HCT116 (cell line): ENCODE measurements at regions not wholly inside any gene's neighbourhood (a gene's known extent, or its start where the extent isn't known, plus 50 kb on each side); places are given as distances from the start of the nearest gene placed in this dataset.

Experiments used
- ATAC-seq: fragments of 200-7000 bp; cut with Tn5 transposase; 2 replicates; pipeline ENCODE4 v1.9.1; 2020; ENCODE audit warnings: mild to moderate bottlenecking, moderate library complexity
- BruUV-seq: library from RNA; stranded (reverse); fragments of 400-500 nt; replicated peaks from 2 replicates; lab custom pipeline; 2021; lab: Mats Ljungman, UMichigan
- CTCF ChIA-PET: fragments of 300-600 bp; sonication (Branson Sonifier 250); formaldehyde crosslinking; loops from one replicate; lab custom pipeline; 2021; ENCODE audit warnings: antibody characterized with exemption; lab: Charles Lee
- POLR2A ChIA-PET: fragments of 300-600, 350-600 bp; sonication (Branson Sonifier 250); formaldehyde crosslinking; loops from one replicate; lab custom pipeline; 2021; ENCODE audit warnings: antibody characterized with exemption; lab: Charles Lee
- RAD21 ChIA-PET, 2 experiments: fragments of 300-600 bp; sonication (Branson Sonifier 250); formaldehyde crosslinking; loops; one replicate each; lab custom pipeline; 2023; ENCODE audit warnings: low total read pairs in 2 of 2; ENCODE audit not compliant: uncharacterized antibody in 2 of 2, unreplicated experiment in 2 of 2, low non-redundant PET in 1 of 2; lab: Charles Lee
- DNase-seq: peaks from one replicate; pipeline ENCODE4 v3.0.0-alpha.2; 2010; ENCODE audit warnings: low read depth, low spot score
- H2AFZ ChIP-seq: fragments of 200-600 bp; shearing (Covaris generic), sonication (generic); 2 replicates; pipeline ENCODE4 v1.6.1; 2017; ENCODE audit warnings: low read depth, mixed run types, mixed read lengths, antibody characterized with exemption, low read length; ENCODE audit not compliant: poor library complexity, severe bottlenecking
- H3K27ac ChIP-seq: 2 replicates; pipeline ENCODE4 v1.5.1; 2012; ENCODE audit warnings: low read depth, low read length
- H3K27me3 ChIP-seq: fragments of 200-600 bp; sonication (generic); 2 replicates; pipeline ENCODE4 v1.6.1; 2016; ENCODE audit warnings: mixed run types, low read length, mixed read lengths; ENCODE audit not compliant: insufficient read depth
- H3K36me3 ChIP-seq, 2 experiments: fragments of 200-500 bp in 1 of 2; fragments of 200-600 bp in 1 of 2; sonication (Bioruptor generic) in 1 of 2; sonication (generic) in 1 of 2; 2 replicates each; pipeline versions ENCODE4 v1.5.1 to v1.6.1; 2014 to 2016; ENCODE audit warnings: low read length in 2 of 2, inconsistent platforms in 1 of 2, mixed read lengths in 1 of 2, mixed run types in 1 of 2; ENCODE audit not compliant: insufficient read depth in 2 of 2, control insufficient read depth in 1 of 2
- H3K4me1 ChIP-seq, 2 experiments: fragments of 200-600 bp in 1 of 2; sonication (generic) in 1 of 2; 2 replicates each; pipeline versions ENCODE4 v1.5.1 to v1.6.1; 2012 to 2017; ENCODE audit warnings: low read length in 2 of 2, inconsistent platforms in 1 of 2, mild to moderate bottlenecking in 1 of 2, mixed read lengths in 1 of 2, mixed run types in 1 of 2, moderate library complexity in 1 of 2; ENCODE audit not compliant: insufficient read depth in 2 of 2, control insufficient read depth in 1 of 2
- H3K4me2 ChIP-seq: fragments of 200-600 bp; sonication (generic); 2 replicates; pipeline ENCODE4 v1.6.1; 2017; ENCODE audit warnings: mixed run types, low read length, mixed read lengths
- H3K4me3 ChIP-seq, 2 experiments: fragments of 200-600 bp in 1 of 2; sonication (generic) in 1 of 2; replicated peaks in 1 of 2; 2 replicates each; pipeline ENCODE4 v1.5.1; 2011 to 2016; ENCODE audit warnings: low read length in 2 of 2, control low read depth in 1 of 2, low read depth in 1 of 2, mild to moderate bottlenecking in 1 of 2, mixed read lengths in 1 of 2, mixed run types in 1 of 2
- H3K79me2 ChIP-seq: fragments of 200-600 bp; sonication (generic); 2 replicates; pipeline ENCODE4 v1.6.1; 2017; ENCODE audit warnings: mild to moderate bottlenecking, mixed run types, low read length, moderate library complexity, mixed read lengths; ENCODE audit not compliant: insufficient read depth
- H3K9ac ChIP-seq: fragments of 200-600 bp; sonication (generic); 2 replicates; pipeline ENCODE4 v1.6.1; 2016; ENCODE audit warnings: low read length, mixed read lengths
- H3K9me2 ChIP-seq: fragments of 200-600 bp; sonication (generic), shearing (Covaris generic); 2 replicates; pipeline ENCODE4 v1.6.1; 2017; ENCODE audit warnings: mixed run types, mild to moderate bottlenecking, moderate library complexity; ENCODE audit not compliant: insufficient read depth
- H3K9me3 ChIP-seq, 2 experiments: fragments of 200-500 bp in 1 of 2; fragments of 200-600 bp in 1 of 2; sonication (Bioruptor generic) in 1 of 2; sonication (generic) in 1 of 2; 2 replicates each; pipeline ENCODE4 v1.6.1; 2014 to 2017; ENCODE audit warnings: low read length in 2 of 2, mixed read lengths in 2 of 2, inconsistent platforms in 1 of 2, low read depth in 1 of 2, mild to moderate bottlenecking in 1 of 2, mixed run types in 1 of 2, moderate library complexity in 1 of 2; ENCODE audit not compliant: control insufficient read depth in 1 of 2, insufficient read depth in 1 of 2
- H4K20me1 ChIP-seq: fragments of 200-600 bp; sonication (generic), shearing (Covaris generic); 2 replicates; pipeline ENCODE4 v1.6.1; 2017; ENCODE audit warnings: mixed run types, mild to moderate bottlenecking, moderate library complexity; ENCODE audit not compliant: insufficient read depth
- CBX3 ChIP-seq: IDR thresholded peaks from 2 replicates; pipeline ENCODE4 v1.6.1; 2012; ENCODE audit warnings: low read depth
- CEBPB ChIP-seq: IDR thresholded peaks from 2 replicates; pipeline ENCODE4 v1.6.1; 2012; ENCODE audit warnings: low read depth
- CTCF ChIP-seq, 3 experiments: fragments of 200-600 bp in 1 of 3; sonication (generic) in 1 of 3; IDR thresholded peaks in 2 of 3; conservative IDR thresholded peaks in 1 of 3; 2 replicates each; pipeline ENCODE4 v1.5.1; 2012 to 2017; ENCODE audit warnings: low read depth in 2 of 3, low read length in 2 of 3, antibody characterized with exemption in 1 of 3, borderline replicate concordance in 1 of 3, control low read depth in 1 of 3, mild to moderate bottlenecking in 1 of 3, mixed read lengths in 1 of 3, mixed run types in 1 of 3, moderate library complexity in 1 of 3; ENCODE audit not compliant: insufficient read depth in 1 of 3
- ELF1 ChIP-seq: IDR thresholded peaks from 2 replicates; pipeline ENCODE4 v1.6.1; 2012; ENCODE audit warnings: low read depth, borderline replicate concordance
- EZH2phosphoT487 ChIP-seq: fragments of 200-600 bp; IDR thresholded peaks from 2 replicates; pipeline ENCODE4 v1.6.1; 2018; ENCODE audit warnings: antibody characterized with exemption, borderline replicate concordance
- POLR2AphosphoS5 ChIP-seq: IDR thresholded peaks from 2 replicates; pipeline ENCODE4 v1.6.1; 2011; ENCODE audit warnings: mild to moderate bottlenecking, low read depth, low read length, moderate library complexity
- REST ChIP-seq: IDR thresholded peaks from 2 replicates; pipeline ENCODE4 v1.6.1; 2012; ENCODE audit warnings: low read depth
- SIN3A ChIP-seq: IDR thresholded peaks from 2 replicates; pipeline ENCODE4 v1.6.1; 2012; ENCODE audit warnings: low read depth
- SP1 ChIP-seq: IDR thresholded peaks from 2 replicates; pipeline ENCODE4 v1.6.1; 2012; ENCODE audit warnings: low read depth
- SRF ChIP-seq: IDR thresholded peaks from 2 replicates; pipeline ENCODE4 v1.6.1; 2012; ENCODE audit warnings: low read depth
- TCF7L2 ChIP-seq: IDR thresholded peaks from 2 replicates; pipeline ENCODE4 v1.7.0; 2011; ENCODE audit warnings: borderline replicate concordance, inconsistent platforms; ENCODE audit not compliant: insufficient read depth, insufficient read length; ENCODE audit errors: extremely low read depth
- intact Hi-C: fragments of 100-400 bp; cut with micrococcal nuclease; formaldehyde crosslinking; loops from 2 replicates; pipeline ENCODE4 v1.10.0; 2022

GRCh38 chr11:115922876-115923275, 418.7 kb upstream of the CADM1 start:
- H2AFZ ChIP-seq = no peak overlapping the region
- ChIA-PET POLR2A (no interaction called here), RAD21 (no interaction called here), CTCF (no interaction called here)
- H3K4me1 ChIP-seq = no peaks in the 10 kb centered on the region
- no peaks in the 10 kb centered on the region; a peak in 1 of 4 replicates for H3K9me3 ChIP-seq
- no peak for ATAC-seq
- H3K27me3 ChIP-seq = no peaks in the 10 kb centered on the region
- DNase-seq = no peak
- H3K27ac ChIP-seq = no peak overlapping the region
- H3K79me2 ChIP-seq = no peaks in the 10 kb centered on the region
- no peaks in the 10 kb centered on the region for H4K20me1 ChIP-seq
- no peak for TF ChIP-seq SRF
- no peak for TF ChIP-seq TCF7L2
- TF ChIP-seq SIN3A = no peak
- TF ChIP-seq SP1 = no peak
- TF ChIP-seq CTCF (IDR thresholded peaks at IDR 0.05 in 2 of 3, conservative IDR thresholded peaks at IDR 0.05 in 1 of 3; ENCODE audit: borderline replicate concordance in 1 of 3, insufficient read depth in 1 of 3, low read depth in 2 of 3, low read length in 2 of 3) = no peak
- TF ChIP-seq CBX3 = no peak
- no peak for TF ChIP-seq CEBPB
- no peak for TF ChIP-seq EZH2phosphoT487
- TF ChIP-seq POLR2AphosphoS5 = no peak
- TF ChIP-seq REST = no peak
- no peak for TF ChIP-seq ELF1
- no peaks in the 10 kb centered on the region for H3K9me2 ChIP-seq
- no peaks in the 10 kb centered on the region for H3K36me3 ChIP-seq
- H3K9ac ChIP-seq = no peak overlapping the region
- intact Hi-C loops = no loop called here
- BruUV-seq = no TSS peak
- H3K4me2 ChIP-seq = no peak overlapping the region
- no peak overlapping the region for H3K4me3 ChIP-seq
